Smooth muscle cell (in vitro differentiated cells): ENCODE measurements at regions not wholly inside any gene's neighbourhood (a gene's known extent, or its start where the extent isn't known, plus 50 kb on each side); places are given as distances from the start of the nearest gene placed in this dataset.

Source experiments
- DNase-seq: peaks from one replicate; lab custom pipeline; 2025; ENCODE audit not compliant: unreplicated experiment; lab: John Stamatoyannopoulos, UW
- H2AFZ ChIP-seq: fragments of 200-600 bp; sonication (generic); 2 replicates; pipeline ENCODE4 v1.6.0; 2016; ENCODE audit warnings: antibody characterized with exemption, low read depth, mild to moderate bottlenecking
- H3F3A ChIP-seq: fragments of 200-600 bp; sonication (generic); 2 replicates; pipeline ENCODE4 v1.6.0; 2017; ENCODE audit warnings: antibody characterized with exemption, low read depth
- H3K27ac ChIP-seq: fragments of 200-600 bp; sonication (generic); 2 replicates; pipeline ENCODE4 v1.5.1; 2016; ENCODE audit warnings: low read depth, mild to moderate bottlenecking
- H3K27me3 ChIP-seq: fragments of 200-600 bp; sonication (generic); 2 replicates; pipeline ENCODE4 v1.6.1; 2016; ENCODE audit warnings: low read depth, mild to moderate bottlenecking
- H3K36me3 ChIP-seq: fragments of 200-600 bp; sonication (generic); 2 replicates; pipeline ENCODE4 v1.5.1; 2016; ENCODE audit warnings: low read depth
- H3K4me1 ChIP-seq: fragments of 200-600 bp; sonication (generic); 2 replicates; pipeline ENCODE4 v1.5.1; 2016; ENCODE audit warnings: low read depth
- H3K4me2 ChIP-seq: fragments of 200-600 bp; sonication (generic); 2 replicates; pipeline ENCODE4 v1.6.0; 2016; ENCODE audit warnings: mild to moderate bottlenecking
- H3K4me3 ChIP-seq: fragments of 200-600 bp; sonication (generic); 2 replicates; pipeline ENCODE4 v1.5.1; 2016; ENCODE audit warnings: mild to moderate bottlenecking
- H3K79me2 ChIP-seq: fragments of 200-600 bp; sonication (generic); 2 replicates; pipeline ENCODE4 v1.6.0; 2016; ENCODE audit warnings: low read depth, mild to moderate bottlenecking
- H3K9ac ChIP-seq: fragments of 200-600 bp; sonication (generic); 2 replicates; pipeline ENCODE4 v1.6.0; 2016; ENCODE audit warnings: low read depth
- H3K9me3 ChIP-seq: fragments of 200-600 bp; sonication (generic); replicated peaks from 2 replicates; pipeline ENCODE4 v1.5.1; 2016; ENCODE audit warnings: low read depth
- H4K20me1 ChIP-seq: fragments of 200-600 bp; sonication (generic); 2 replicates; pipeline ENCODE4 v1.6.0; 2016; ENCODE audit warnings: low read depth
- WGBS: methylation state at CpG from one replicate; pipeline ENCODE4 v1.1.7; 2016; ENCODE audit warnings: low lambda C conversion rate; 5-methylcytosine and 5-hydroxymethylcytosine counted together
- TF ChIP-seq, protein P1 (sequence below): fragments of 200-600 bp; sonication (generic); IDR thresholded peaks from 2 replicates; pipeline ENCODE4 v1.5.1; 2017; ENCODE audit warnings: borderline replicate concordance, mild to moderate bottlenecking, antibody characterized with exemption; ENCODE audit not compliant: insufficient read depth, poor library complexity, severe bottlenecking

DNA sequence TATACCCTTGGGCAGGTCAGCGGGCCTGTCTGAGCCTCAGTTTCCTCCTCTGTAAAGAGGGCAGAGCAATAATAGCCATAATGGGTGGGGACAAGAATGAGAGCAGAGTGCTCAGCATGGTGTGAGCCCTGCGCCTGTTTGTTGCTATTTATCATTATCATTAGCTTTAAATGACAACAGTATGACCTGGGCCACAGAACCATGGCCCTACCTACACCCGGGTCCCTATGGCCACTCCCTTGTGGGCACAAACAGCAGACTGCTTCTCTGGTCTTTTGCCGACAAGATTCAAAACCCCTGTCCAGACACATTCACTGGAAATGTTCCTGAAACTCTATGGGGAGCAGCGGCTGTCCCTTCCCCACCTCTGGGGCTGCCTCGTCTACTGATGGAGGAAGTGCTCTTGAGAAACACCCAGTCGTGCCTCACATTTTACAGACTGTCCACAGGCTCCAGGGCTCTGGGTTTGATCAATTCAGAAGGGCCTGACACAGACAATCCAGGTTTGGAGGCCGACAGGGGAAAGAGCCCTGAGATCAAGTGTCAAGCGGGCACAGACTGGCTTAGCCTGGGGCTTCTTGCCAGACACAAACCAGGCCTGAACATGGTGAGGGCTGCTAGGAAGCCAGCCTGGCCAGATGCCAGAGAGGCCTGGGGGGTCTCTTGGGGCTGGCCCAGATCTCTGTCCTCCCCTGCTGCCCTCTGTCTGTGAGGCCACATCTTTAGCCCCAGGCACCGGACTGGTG lies 112.5 kb upstream of the CD82 start:
- WGBS: 40% methylated on average over 10 of the region's 10 CpGs
- Histone ChIP-seq H4K20me1 (no peaks in the 10 kb centered on the region), H3K4me3 (no peak overlapping the region), H3K27me3 (peaks cover 37% of the 10 kb centered on the region), H3K9me3 (no peaks in the 10 kb centered on the region), H3F3A (peaks cover 6% of the 10 kb centered on the region), H3K4me2 (no peak overlapping the region), H3K9ac (no peak overlapping the region), H3K79me2 (no peaks in the 10 kb centered on the region), H3K36me3 (no peaks in the 10 kb centered on the region), H2AFZ (no peak overlapping the region), H3K4me1 (peaks cover 3% of the 10 kb centered on the region), H3K27ac (no peak overlapping the region)
- TF ChIP-seq, protein P1, sequence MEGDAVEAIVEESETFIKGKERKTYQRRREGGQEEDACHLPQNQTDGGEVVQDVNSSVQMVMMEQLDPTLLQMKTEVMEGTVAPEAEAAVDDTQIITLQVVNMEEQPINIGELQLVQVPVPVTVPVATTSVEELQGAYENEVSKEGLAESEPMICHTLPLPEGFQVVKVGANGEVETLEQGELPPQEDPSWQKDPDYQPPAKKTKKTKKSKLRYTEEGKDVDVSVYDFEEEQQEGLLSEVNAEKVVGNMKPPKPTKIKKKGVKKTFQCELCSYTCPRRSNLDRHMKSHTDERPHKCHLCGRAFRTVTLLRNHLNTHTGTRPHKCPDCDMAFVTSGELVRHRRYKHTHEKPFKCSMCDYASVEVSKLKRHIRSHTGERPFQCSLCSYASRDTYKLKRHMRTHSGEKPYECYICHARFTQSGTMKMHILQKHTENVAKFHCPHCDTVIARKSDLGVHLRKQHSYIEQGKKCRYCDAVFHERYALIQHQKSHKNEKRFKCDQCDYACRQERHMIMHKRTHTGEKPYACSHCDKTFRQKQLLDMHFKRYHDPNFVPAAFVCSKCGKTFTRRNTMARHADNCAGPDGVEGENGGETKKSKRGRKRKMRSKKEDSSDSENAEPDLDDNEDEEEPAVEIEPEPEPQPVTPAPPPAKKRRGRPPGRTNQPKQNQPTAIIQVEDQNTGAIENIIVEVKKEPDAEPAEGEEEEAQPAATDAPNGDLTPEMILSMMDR: no peak
- DNase-seq: no peak

DNA sequence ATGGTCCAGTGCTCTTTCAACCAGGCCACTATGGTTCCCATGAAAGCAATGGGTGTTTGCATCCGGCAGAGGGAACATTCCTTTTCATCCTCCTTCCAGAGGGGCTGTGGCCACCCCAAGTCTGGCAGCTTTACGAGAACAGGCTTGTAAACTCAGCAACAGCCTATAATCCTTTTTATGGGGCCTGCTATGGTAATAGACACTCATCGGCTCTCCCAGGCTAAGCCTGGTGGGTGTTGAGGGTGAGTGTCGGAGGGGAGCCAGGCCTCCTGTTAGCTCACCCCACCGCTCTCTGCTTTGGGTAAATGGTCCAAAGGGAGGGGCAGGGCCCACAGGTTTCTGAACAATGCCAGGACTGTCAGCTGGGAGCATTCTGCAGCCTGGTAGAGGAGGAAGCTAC lies 111.6 kb upstream of the CD82 start:
- Histone ChIP-seq H3K4me2 (no peak overlapping the region), H3K9me3 (no peaks in the 10 kb centered on the region), H2AFZ (no peak overlapping the region), H4K20me1 (no peaks in the 10 kb centered on the region), H3K4me3 (no peak overlapping the region), H3K27me3 (peaks cover 38% of the 10 kb centered on the region), H3F3A (peaks cover 6% of the 10 kb centered on the region), H3K9ac (no peak overlapping the region), H3K36me3 (no peaks in the 10 kb centered on the region), H3K4me1 (peaks cover 3% of the 10 kb centered on the region), H3K27ac (no peak overlapping the region), H3K79me2 (no peaks in the 10 kb centered on the region)
- no peak for DNase-seq
- WGBS: 6% methylated on average over 5 of the region's 5 CpGs
- TF ChIP-seq, protein P1: no peak

DNA sequence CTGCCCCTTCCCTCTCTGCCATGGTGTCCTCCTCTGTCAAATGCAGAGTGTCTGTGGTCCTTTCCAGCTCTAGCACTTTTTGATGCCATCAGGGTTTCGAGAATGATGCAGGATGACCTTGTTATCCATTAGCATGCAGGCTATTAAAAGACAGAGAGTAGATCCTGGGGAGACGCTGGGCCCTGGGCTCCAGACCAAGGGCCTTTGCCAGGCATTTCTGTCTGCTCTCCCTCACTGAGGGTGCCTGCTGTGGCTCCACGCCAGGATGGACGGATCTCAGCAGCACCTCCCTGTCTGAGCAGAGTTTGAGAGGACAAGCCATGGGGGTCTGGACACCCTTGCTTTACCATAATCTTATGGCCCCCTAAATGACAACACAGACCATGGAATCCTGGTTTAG lies 110.8 kb upstream of the CD82 start:
- Histone ChIP-seq H2AFZ (no peak overlapping the region), H3F3A (peaks cover 6% of the 10 kb centered on the region), H3K36me3 (no peaks in the 10 kb centered on the region), H3K79me2 (no peaks in the 10 kb centered on the region), H3K9ac (no peak overlapping the region), H3K4me1 (peaks cover 3% of the 10 kb centered on the region), H3K4me2 (no peak overlapping the region), H3K27me3 (peaks cover 37% of the 10 kb centered on the region), H3K27ac (no peak overlapping the region), H4K20me1 (no peaks in the 10 kb centered on the region), H3K4me3 (no peak overlapping the region), H3K9me3 (no peaks in the 10 kb centered on the region)
- DNase-seq: no peak
- TF ChIP-seq, protein P1: no peak
- 57% methylated on average over 4 of the region's 4 CpGs for WGBS
